Mucosa of rectum (tissue), 2 donors: ENCODE measurements at regions not wholly inside any gene's neighbourhood (a gene's known extent, or its start where the extent isn't known, plus 50 kb on each side); places are given as distances from the start of the nearest gene placed in this dataset.
"Not testable (repeated sequence)": the region's sequence is repeated elsewhere in the genome, so short reads cannot be mapped to it uniquely, and the experiment has no call there.

Source experiments
- H3K27ac ChIP-seq, 2 donors: one replicate each; pipeline ENCODE4 v1.7.0; 2013; ENCODE audit warnings: inconsistent platforms in 2 of 2, low read depth in 2 of 2, low read length in 2 of 2
- H3K27me3 ChIP-seq, 2 donors: one replicate each; pipeline ENCODE4 v1.7.0; 2013; ENCODE audit warnings: low read length in 2 of 2; ENCODE audit not compliant: control insufficient read depth in 2 of 2, insufficient read depth in 2 of 2
- H3K36me3 ChIP-seq, 2 donors: one replicate each; pipeline ENCODE4 v1.7.0; 2013; ENCODE audit warnings: low read length in 2 of 2; ENCODE audit not compliant: control insufficient read depth in 2 of 2, insufficient read depth in 2 of 2
- H3K4me1 ChIP-seq, 2 donors: one replicate each; pipeline ENCODE4 v1.7.0; 2013; ENCODE audit warnings: low read length in 2 of 2, mild to moderate bottlenecking in 1 of 2; ENCODE audit not compliant: control insufficient read depth in 2 of 2, insufficient read depth in 2 of 2
- H3K4me3 ChIP-seq, 2 donors: one replicate each; pipeline ENCODE4 v1.7.0; 2013; ENCODE audit warnings: low read length in 2 of 2
- H3K9ac ChIP-seq, 2 donors: one replicate each; pipeline ENCODE4 v1.7.0; 2013; ENCODE audit warnings: low read length in 2 of 2, low read depth in 1 of 2, mild to moderate bottlenecking in 1 of 2
- H3K9me3 ChIP-seq, 2 donors: one replicate each; pipeline ENCODE4 v1.7.0; 2013; ENCODE audit warnings: low read length in 2 of 2; ENCODE audit not compliant: control insufficient read depth in 2 of 2
- donor health status: healthy.
- donor health status: Normal muscosa, but diverticular disease.

DNA sequence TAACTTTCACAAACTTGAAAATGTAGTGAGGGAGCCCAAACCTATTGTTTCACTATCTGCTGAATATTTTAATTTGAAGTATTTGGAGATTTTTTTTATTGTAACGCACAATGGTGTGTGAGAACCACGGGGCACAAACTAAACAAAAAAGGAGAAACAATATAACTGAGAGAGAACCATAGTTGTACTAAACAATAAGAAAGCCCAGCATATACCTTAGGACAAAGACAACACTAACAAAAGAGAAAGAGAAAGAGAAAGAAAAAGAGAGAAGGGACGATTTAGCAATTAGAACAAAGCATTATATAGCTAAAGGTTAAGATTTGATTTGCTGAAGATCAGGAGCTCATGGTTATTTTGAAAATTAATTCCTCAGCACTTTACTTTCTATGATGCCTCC lies 906.0 kb upstream of the NXPH2 start:
- Histone ChIP-seq H3K9ac (no peak overlapping the region), H3K4me1 (no peaks in the 10 kb centered on the region), H3K36me3 (no peaks in the 10 kb centered on the region), H3K27ac (no peak overlapping the region), H3K27me3 (no peaks in the 10 kb centered on the region), H3K9me3 (no peaks in the 10 kb centered on the region), H3K4me3 (no peak overlapping the region)

DNA sequence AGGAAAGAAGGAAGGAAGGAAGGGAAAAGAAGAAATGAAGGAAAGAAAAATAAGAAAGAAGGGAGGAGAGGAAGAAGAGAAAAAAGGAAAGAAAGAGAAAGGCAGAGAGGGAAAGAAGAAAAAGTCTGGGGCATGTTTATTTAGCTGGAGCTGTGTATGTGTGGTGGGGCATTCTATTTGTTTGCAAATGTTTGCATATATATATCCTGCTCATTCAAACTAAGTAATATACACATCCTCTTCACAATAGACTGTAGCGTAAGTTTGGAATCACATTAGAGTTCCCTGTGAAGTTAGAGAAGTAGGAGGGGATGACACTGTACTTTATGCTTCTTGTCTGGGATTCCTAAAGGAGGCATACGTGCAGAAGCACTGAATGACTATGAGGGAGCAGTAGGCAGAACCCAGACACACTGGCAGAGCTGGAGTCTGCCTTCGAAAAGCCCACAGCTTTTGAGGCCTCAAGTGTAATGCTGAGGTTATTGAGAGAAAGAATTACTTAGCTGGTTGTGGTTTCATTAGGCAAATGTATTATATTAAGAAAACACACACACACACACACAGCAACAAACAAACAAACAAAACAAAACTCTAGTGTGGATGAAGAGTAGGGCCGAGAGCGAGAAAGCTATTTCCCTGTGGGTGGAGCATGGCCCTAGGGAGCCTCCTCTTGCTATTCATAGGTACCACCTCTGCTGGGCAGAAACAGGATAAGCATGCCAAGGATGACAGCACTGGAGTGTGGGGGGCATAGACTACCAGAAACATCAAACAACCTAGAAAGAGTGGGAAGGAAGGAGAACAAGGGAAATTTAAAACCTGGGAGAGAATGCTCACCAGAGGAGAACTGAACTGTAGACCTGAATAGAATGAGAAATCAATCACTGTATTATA lies 905.1 kb upstream of the NXPH2 start:
- Histone ChIP-seq H3K9ac (no peak overlapping the region), H3K36me3 (no peaks in the 10 kb centered on the region)

GRCh38 chr2:139684286-139684860 lies 904.2 kb upstream of the NXPH2 start:
- no peaks in the 10 kb centered on the region for H3K36me3 ChIP-seq
- no peaks in the 10 kb centered on the region for H3K4me1 ChIP-seq
- no peak overlapping the region for H3K9ac ChIP-seq
- H3K9me3 ChIP-seq, result no peaks in the 10 kb centered on the region
- H3K27ac ChIP-seq, result no peak overlapping the region
- no peaks in the 10 kb centered on the region for H3K27me3 ChIP-seq
- no peak overlapping the region for H3K4me3 ChIP-seq

More for the DNA sequence above, 905.1 kb upstream of the NXPH2 start:
- Histone ChIP-seq H3K27ac (no peak overlapping the region), H3K4me1 (no peaks in the 10 kb centered on the region), H3K4me3 (no peak overlapping the region), H3K27me3 (no peaks in the 10 kb centered on the region), H3K9me3 (no peaks in the 10 kb centered on the region)

DNA sequence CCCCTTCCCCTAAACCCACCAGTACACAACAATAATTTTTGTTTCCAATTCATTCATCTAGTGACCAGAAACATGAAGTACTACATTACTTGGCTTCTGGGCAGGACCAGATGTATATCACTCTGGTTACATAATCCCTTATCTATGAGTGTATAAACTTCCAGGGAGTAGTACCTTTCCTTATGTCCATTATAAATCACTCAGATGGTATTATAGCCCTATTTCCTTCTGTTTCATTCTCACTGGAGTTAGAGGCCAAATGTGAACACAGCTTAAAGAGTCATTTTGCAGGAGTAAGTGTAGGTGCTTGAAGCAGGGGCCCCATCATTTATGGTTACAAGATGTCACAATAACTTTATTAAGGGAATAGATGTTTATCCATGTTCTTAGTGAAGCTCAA lies 894.4 kb upstream of the NXPH2 start:
- Histone ChIP-seq H3K27me3 (no peaks in the 10 kb centered on the region), H3K36me3 (no peaks in the 10 kb centered on the region), H3K9ac (no peak overlapping the region), H3K4me1 (peaks cover 0 to 11% of the 10 kb centered on the region in 2 donors), H3K4me3 (no peak overlapping the region), H3K27ac (peak overlapping the region in 1 of 2 donors; percentile 9), H3K9me3 (no peaks in the 10 kb centered on the region)

GRCh38 chr2:139673447-139673846 lies 893.3 kb upstream of the NXPH2 start:
- H3K4me1 ChIP-seq, result peaks cover 0 to 11% of the 10 kb centered on the region in 2 donors
- H3K9ac ChIP-seq, H3K27ac ChIP-seq, H3K4me3 ChIP-seq, H3K9me3 ChIP-seq, H3K27me3 ChIP-seq, H3K36me3 ChIP-seq: not testable (repeated sequence)

DNA sequence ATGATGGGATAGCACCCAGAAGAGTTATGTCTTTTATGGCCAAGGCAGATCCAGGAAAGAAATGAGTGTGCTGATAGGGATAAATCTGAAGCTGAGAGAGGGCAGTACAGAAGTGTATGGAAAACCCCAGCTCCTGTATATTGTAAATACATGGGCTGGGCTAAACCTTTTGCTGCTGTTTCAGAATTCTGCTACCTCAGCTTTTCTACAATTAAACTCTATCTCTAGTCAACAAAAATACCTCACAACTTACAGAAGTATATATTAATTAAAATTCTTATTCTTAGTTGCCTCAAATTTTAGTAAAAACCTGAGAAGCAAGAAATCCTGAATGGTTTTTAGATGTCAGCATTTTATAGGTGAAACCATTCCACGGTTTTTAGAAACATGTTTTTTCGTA lies 889.5 kb upstream of the NXPH2 start:
- no peak overlapping the region for H3K27ac ChIP-seq
- no peaks in the 10 kb centered on the region for H3K9me3 ChIP-seq
- H3K4me1 ChIP-seq, result peaks cover 0 to 8% of the 10 kb centered on the region in 2 donors
- no peaks in the 10 kb centered on the region for H3K27me3 ChIP-seq
- no peak overlapping the region for H3K9ac ChIP-seq
- no peak overlapping the region for H3K4me3 ChIP-seq
- H3K36me3 ChIP-seq, result no peaks in the 10 kb centered on the region

- Histone ChIP-seq H3K4me3 (no peak overlapping the region), H3K4me1 (no peaks in the 10 kb centered on the region), H3K27me3 (no peaks in the 10 kb centered on the region), H3K9ac (no peak overlapping the region), H3K27ac (no peak overlapping the region), H3K9me3 (no peaks in the 10 kb centered on the region), H3K36me3 (no peaks in the 10 kb centered on the region)
Observed at GRCh38 chr2:139652385-139652784, 872.2 kb upstream of the NXPH2 start.

DNA sequence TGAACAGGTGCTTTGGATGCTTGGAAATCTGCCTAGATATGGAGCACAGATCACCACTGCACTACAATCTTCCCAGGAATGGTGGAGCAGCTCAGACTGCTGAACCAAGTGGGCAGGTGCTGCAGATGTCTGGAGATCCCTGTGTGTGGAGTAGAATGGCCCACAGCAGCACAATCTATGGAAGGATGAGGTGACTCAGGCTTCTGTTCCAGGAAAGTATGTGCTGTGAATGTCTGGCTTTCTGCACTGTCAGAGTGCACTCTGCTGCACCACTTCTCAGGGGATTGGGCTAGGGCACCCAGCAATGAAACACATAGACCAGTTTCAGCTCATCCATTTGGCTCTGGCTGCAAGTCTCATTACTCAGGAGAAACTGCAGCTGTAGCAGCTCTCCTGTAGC lies 865.4 kb upstream of the NXPH2 start:
- Histone ChIP-seq H3K9ac (no peak overlapping the region), H3K4me3 (no peak overlapping the region), H3K36me3 (no peaks in the 10 kb centered on the region), H3K4me1 (no peaks in the 10 kb centered on the region), H3K27me3 (no peaks in the 10 kb centered on the region), H3K27ac (no peak overlapping the region), H3K9me3 (no peaks in the 10 kb centered on the region)

- Histone ChIP-seq H3K36me3 (no peaks in the 10 kb centered on the region), H3K4me1 (no peaks in the 10 kb centered on the region)
Observed at GRCh38 chr2:139643139-139643538, 862.9 kb upstream of the NXPH2 start.

DNA sequence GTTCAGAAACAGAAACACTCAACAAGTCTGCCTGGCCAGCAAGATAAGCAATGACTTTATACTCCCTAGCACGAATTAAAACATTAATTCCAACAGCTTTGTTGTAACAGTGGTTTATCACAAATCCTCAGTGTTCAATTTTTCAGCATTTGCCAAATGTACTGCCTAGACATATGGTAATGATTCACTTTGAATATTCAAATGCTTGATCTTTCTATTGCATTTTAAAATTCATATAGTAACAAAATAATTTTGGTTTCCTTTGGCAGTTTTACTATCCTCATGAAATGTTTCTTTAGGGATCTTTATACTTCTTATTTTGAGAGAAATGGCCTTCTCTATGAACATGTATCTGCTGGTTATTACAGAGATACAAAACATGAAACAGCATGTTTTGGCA lies 851.8 kb upstream of the NXPH2 start:
- H3K27me3 ChIP-seq, result no peaks in the 10 kb centered on the region
- H3K4me3 ChIP-seq, result no peak overlapping the region
- H3K27ac ChIP-seq, result no peak overlapping the region
- H3K9ac ChIP-seq, result no peak overlapping the region
- H3K9me3 ChIP-seq, result no peaks in the 10 kb centered on the region
- H3K4me1 ChIP-seq, result no peaks in the 10 kb centered on the region
- H3K36me3 ChIP-seq, result no peaks in the 10 kb centered on the region

More at GRCh38 chr2:139643139-139643538, 862.9 kb upstream of the NXPH2 start:
- Histone ChIP-seq H3K9me3 (no peaks in the 10 kb centered on the region), H3K4me3 (no peak overlapping the region), H3K27ac (no peak overlapping the region), H3K9ac (no peak overlapping the region), H3K27me3 (no peaks in the 10 kb centered on the region)
